ENCODE measurements at regions not wholly inside any gene's neighbourhood (a gene's known extent, or its start where the extent isn't known, plus 50 kb on each side); places are given as distances from the start of the nearest gene placed in this dataset.

DNA sequence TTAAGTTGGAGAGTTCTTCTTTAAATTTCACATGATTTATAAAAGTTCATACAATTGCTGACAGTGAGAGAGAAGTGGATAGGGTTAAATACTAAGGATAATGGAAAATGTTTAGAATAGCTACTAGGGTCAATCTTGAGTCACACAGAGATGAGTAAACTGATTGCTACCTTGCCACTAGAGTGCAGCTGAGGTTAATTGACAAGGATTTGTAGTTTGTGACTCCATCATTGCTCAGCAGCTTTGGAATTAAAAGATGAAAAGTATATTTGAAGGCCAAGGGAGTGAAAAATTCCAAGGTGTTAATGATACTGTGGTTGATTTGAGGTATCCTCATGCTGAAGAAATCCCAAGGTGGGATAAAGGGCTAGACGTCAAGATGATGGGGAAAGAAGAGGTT, 524.0 kb downstream of the UTRN start:
- TF ChIP-seq, protein P1, sequence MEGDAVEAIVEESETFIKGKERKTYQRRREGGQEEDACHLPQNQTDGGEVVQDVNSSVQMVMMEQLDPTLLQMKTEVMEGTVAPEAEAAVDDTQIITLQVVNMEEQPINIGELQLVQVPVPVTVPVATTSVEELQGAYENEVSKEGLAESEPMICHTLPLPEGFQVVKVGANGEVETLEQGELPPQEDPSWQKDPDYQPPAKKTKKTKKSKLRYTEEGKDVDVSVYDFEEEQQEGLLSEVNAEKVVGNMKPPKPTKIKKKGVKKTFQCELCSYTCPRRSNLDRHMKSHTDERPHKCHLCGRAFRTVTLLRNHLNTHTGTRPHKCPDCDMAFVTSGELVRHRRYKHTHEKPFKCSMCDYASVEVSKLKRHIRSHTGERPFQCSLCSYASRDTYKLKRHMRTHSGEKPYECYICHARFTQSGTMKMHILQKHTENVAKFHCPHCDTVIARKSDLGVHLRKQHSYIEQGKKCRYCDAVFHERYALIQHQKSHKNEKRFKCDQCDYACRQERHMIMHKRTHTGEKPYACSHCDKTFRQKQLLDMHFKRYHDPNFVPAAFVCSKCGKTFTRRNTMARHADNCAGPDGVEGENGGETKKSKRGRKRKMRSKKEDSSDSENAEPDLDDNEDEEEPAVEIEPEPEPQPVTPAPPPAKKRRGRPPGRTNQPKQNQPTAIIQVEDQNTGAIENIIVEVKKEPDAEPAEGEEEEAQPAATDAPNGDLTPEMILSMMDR (IDR thresholded peaks at IDR 0.05; ENCODE audit: unreplicated experiment): no peak
- Mint-ChIP-seq H3K4me1 (ENCODE audit: low read depth, unreplicated experiment) (peaks cover 25% of the 10 kb centered on the region), H3K27ac (ENCODE audit: unreplicated experiment) (no peak overlapping the region), H3K4me3 (ENCODE audit: low read depth, unreplicated experiment) (no peak overlapping the region), H3K36me3 (ENCODE audit: insufficient read depth, unreplicated experiment) (no peaks in the 10 kb centered on the region), H3K27me3 (ENCODE audit: unreplicated experiment) (no peaks in the 10 kb centered on the region), H3K9me3 (ENCODE audit: low read depth, unreplicated experiment) (no peaks in the 10 kb centered on the region)
- intact Hi-C loops (cut with micrococcal nuclease; ENCODE audit: unreplicated experiment): no loop called here
- DNase-seq: no peak
- CTCF ChIA-PET: no interaction called here
- no TSS peak for BruUV-seq (replicated peaks)

DNA sequence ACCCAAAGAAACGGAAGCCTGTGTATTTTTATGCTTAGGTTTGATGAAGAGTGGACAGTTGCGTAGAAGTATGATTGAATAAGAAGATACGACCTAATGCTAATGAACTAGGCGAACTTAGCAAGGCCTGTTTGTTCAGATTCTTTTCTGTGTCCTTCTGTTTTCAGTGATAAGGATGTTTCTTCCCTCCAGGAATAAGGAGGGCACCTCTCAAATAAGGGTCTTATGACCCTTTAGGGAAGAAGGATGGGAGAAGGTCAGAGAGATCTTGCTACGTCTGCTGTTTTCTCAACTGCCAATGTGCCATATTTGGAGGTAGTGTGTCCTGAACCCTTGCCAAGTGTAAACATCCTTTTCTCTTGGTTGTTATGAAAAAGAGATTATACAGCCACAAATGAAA, 524.8 kb downstream of the UTRN start:
- Mint-ChIP-seq H3K27ac (ENCODE audit: unreplicated experiment) (no peak overlapping the region), H3K27me3 (ENCODE audit: unreplicated experiment) (no peaks in the 10 kb centered on the region), H3K36me3 (ENCODE audit: insufficient read depth, unreplicated experiment) (no peaks in the 10 kb centered on the region), H3K4me1 (ENCODE audit: low read depth, unreplicated experiment) (peaks cover 16% of the 10 kb centered on the region), H3K4me3 (ENCODE audit: low read depth, unreplicated experiment) (no peak overlapping the region), H3K9me3 (ENCODE audit: low read depth, unreplicated experiment) (no peaks in the 10 kb centered on the region)
- TF ChIP-seq, protein P1 (IDR thresholded peaks at IDR 0.05; ENCODE audit: unreplicated experiment): no peak
- no TSS peak for BruUV-seq (replicated peaks)
- DNase-seq: no peak
- intact Hi-C loops (cut with micrococcal nuclease; ENCODE audit: unreplicated experiment): no loop called here
- CTCF ChIA-PET: no interaction called here

DNA sequence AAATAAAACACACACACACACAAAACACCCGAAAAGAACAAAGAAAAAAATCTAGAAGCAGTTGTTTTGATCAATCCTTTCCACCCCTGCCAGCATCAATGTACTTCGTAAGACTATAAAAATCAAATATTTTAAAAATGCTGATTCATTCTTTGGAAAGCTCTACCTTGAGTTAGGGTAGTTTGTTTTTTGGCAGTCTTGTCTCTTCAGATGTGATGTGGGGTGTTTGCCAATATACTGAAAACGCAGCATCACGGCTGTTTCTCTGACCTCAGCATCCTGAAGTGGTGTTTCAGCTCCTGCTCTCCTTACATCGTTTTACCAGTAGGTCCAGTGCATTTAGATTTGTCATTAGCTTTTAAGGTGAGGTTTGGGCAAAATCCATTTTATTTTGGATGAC, 526.0 kb downstream of the UTRN start:
- no peaks in the 10 kb centered on the region for H3K36me3 Mint-ChIP-seq (ENCODE audit: insufficient read depth, unreplicated experiment)

DNA sequence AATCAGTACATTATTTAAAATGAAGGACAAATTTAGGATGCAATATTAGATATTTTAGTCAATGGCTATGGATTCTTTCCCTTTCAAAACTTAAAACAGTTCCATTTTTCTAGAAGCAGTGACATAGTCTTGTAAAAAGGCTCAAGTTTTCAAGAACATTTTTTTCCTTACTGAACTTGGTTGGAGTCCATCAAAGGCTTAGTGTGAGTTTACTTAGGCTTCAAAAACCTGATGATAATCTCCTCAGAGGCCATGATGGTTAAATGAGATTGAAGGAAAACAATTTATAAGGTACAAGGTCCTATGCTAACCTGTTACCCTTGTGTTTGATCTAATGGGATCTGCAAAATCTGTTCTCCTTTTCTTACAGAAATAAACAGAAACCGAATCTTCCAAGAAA, 531.8 kb downstream of the UTRN start:
- intact Hi-C loops (cut with micrococcal nuclease; ENCODE audit: unreplicated experiment): no loop called here
- no peak for DNase-seq
- H3K36me3 Mint-ChIP-seq (ENCODE audit: insufficient read depth, unreplicated experiment): no peaks in the 10 kb centered on the region
- CTCF ChIA-PET: no interaction called here
- H3K4me3 Mint-ChIP-seq (ENCODE audit: low read depth, unreplicated experiment): no peak overlapping the region
- TF ChIP-seq, protein P1 (IDR thresholded peaks at IDR 0.05; ENCODE audit: unreplicated experiment): no peak
- H3K4me1 Mint-ChIP-seq (ENCODE audit: low read depth, unreplicated experiment): no peaks in the 10 kb centered on the region
- no TSS peak for BruUV-seq (replicated peaks)
- no peak overlapping the region for H3K27ac Mint-ChIP-seq (ENCODE audit: unreplicated experiment)
- no peaks in the 10 kb centered on the region for H3K9me3 Mint-ChIP-seq (ENCODE audit: low read depth, unreplicated experiment)
- no peaks in the 10 kb centered on the region for H3K27me3 Mint-ChIP-seq (ENCODE audit: unreplicated experiment)

More for the DNA sequence above, 526.0 kb downstream of the UTRN start:
- no peaks in the 10 kb centered on the region for H3K27me3 Mint-ChIP-seq (ENCODE audit: unreplicated experiment)
- intact Hi-C loops (cut with micrococcal nuclease; ENCODE audit: unreplicated experiment): no loop called here
- no peak for DNase-seq
- H3K4me3 Mint-ChIP-seq (ENCODE audit: low read depth, unreplicated experiment): no peak overlapping the region
- CTCF ChIA-PET: no interaction called here
- no peak overlapping the region for H3K27ac Mint-ChIP-seq (ENCODE audit: unreplicated experiment)
- no TSS peak for BruUV-seq (replicated peaks)
- TF ChIP-seq, protein P1 (IDR thresholded peaks at IDR 0.05; ENCODE audit: unreplicated experiment): no peak
- H3K9me3 Mint-ChIP-seq (ENCODE audit: low read depth, unreplicated experiment): no peaks in the 10 kb centered on the region
- H3K4me1 Mint-ChIP-seq (ENCODE audit: low read depth, unreplicated experiment): peaks cover 8% of the 10 kb centered on the region

DNA sequence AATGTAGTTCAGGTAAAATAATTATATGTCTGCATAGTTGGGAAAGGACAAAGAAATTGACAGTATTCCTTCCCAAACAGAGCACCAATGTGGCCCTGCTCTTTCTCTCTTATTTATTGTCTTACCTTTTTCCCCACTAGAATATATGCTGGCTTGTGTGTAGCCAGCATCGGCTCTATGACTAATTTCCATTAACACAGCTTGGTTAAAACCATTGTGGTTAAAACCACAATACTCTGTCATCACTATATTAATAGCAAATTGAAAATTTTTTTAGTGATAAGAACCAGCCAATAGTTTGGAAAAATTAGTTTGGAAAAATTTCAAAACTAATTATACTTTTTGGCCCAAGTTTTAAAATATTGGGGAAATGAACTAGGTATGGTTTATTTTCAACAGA, 535.1 kb downstream of the UTRN start:
- DNase-seq: no peak
- no peaks in the 10 kb centered on the region for H3K9me3 Mint-ChIP-seq (ENCODE audit: low read depth, unreplicated experiment)
- BruUV-seq (replicated peaks): no TSS peak
- H3K27ac Mint-ChIP-seq (ENCODE audit: unreplicated experiment): no peak overlapping the region
- TF ChIP-seq, protein P1 (IDR thresholded peaks at IDR 0.05; ENCODE audit: unreplicated experiment): no peak
- no peaks in the 10 kb centered on the region for H3K4me1 Mint-ChIP-seq (ENCODE audit: low read depth, unreplicated experiment)
- CTCF ChIA-PET: no interaction called here
- H3K4me3 Mint-ChIP-seq (ENCODE audit: low read depth, unreplicated experiment): no peak overlapping the region
- H3K36me3 Mint-ChIP-seq (ENCODE audit: insufficient read depth, unreplicated experiment): no peaks in the 10 kb centered on the region
- intact Hi-C loops (cut with micrococcal nuclease; ENCODE audit: unreplicated experiment): no loop called here
- H3K27me3 Mint-ChIP-seq (ENCODE audit: unreplicated experiment): no peaks in the 10 kb centered on the region
